Ovary (tissue), 7 donors: ENCODE measurements at regions not wholly inside any gene's neighbourhood (a gene's known extent, or its start where the extent isn't known, plus 50 kb on each side); places are given as distances from the start of the nearest gene placed in this dataset.

Experiments
- DNase-seq, 5 donors: peaks; one replicate each; pipeline ENCODE4 v3.0.0-alpha.2; 2019 to 2020
- H3K27ac ChIP-seq, 2 donors: fragments of 200-600 bp; one replicate each; pipeline versions ENCODE4 v1.5.1 to v1.8.0; 2019 to 2022
- H3K27me3 ChIP-seq: fragments of 200-600 bp; one replicate; pipeline ENCODE4 v1.8.0; 2022
- H3K36me3 ChIP-seq: fragments of 200-600 bp; sonication (generic); one replicate; pipeline ENCODE4 v1.5.1; 2019
- H3K4me1 ChIP-seq: one replicate; pipeline ENCODE4 v1.8.1; 2013; ENCODE audit warnings: mild to moderate bottlenecking, moderate library complexity; ENCODE audit not compliant: insufficient read depth
- H3K4me3 ChIP-seq: fragments of 200-600 bp; sonication (generic); one replicate; pipeline ENCODE4 v1.5.1; 2017
- H3K9me3 ChIP-seq, 2 donors: fragments of 200-600 bp in 1 of 2; sonication (generic) in 1 of 2; one replicate each; pipeline versions ENCODE4 v1.5.1 to v1.8.1; 2013 to 2019; ENCODE audit warnings: mild to moderate bottlenecking in 1 of 2, moderate library complexity in 1 of 2
- CTCF ChIP-seq, 3 donors: fragments of 450-650 bp in 2 of 3; fragments of 200-600 bp in 1 of 3; IDR thresholded peaks; one replicate each; pipeline versions ENCODE4 v1.5.1 to v1.8.0; 2016 to 2022; ENCODE audit warnings: antibody characterized with exemption in 3 of 3, mild to moderate bottlenecking in 1 of 3
- EP300 ChIP-seq: sonication (generic); formaldehyde crosslinking; IDR thresholded peaks from one replicate; pipeline ENCODE4 v1.6.1; 2017; ENCODE audit warnings: antibody characterized with exemption
- POLR2A ChIP-seq: fragments of 450-650 bp; IDR thresholded peaks from one replicate; pipeline ENCODE4 v1.6.1; 2017; ENCODE audit warnings: antibody characterized with exemption, mild to moderate bottlenecking, moderate library complexity
- WGBS, 3 donors: extraction: QIAGEN DNeasy Blood & Tissue Kit in 1 of 3; methylation state at CpG; one replicate each; pipeline versions ENCODE4 v1.1.5 to v1.1.7; 2013 to 2017; 5-methylcytosine and 5-hydroxymethylcytosine counted together
- intact Hi-C, 4 donors: fragments of 100-400 bp; cut with DNase I; formaldehyde crosslinking; loops; one replicate each; pipeline versions ENCODE4 v1.11.0 to v1.15.1; 2022 to 2023
- donor health status: DM: no; HTN: no; CAD: no; lungs with moderate emphysema.
- donor health status: DM: no; HTN: no; CAD: no.
- donor health status: Bipolar disorder and iron deficiency.
- donor health status: DM: no; HTN: no; CAD: no.
- donor health status: DM: yes; HTN: yes; CAD: no.

GRCh38 chr12:82187595-82187994, 170.6 kb downstream of the CCDC59 start:
- no peak for DNase-seq
- H3K36me3 ChIP-seq, result no peaks in the 10 kb centered on the region
- no peak overlapping the region for H3K4me3 ChIP-seq
- H3K27me3 ChIP-seq, result no peaks in the 10 kb centered on the region
- TF ChIP-seq CTCF (IDR thresholded peaks at IDR 0.05) (no peak), EP300 (no peak), POLR2A (no peak)
- H3K9me3 ChIP-seq, result no peaks in the 10 kb centered on the region
- H3K4me1 ChIP-seq, result no peaks in the 10 kb centered on the region
- intact Hi-C loops, result no loop called here
- no peak overlapping the region for H3K27ac ChIP-seq
- WGBS, 3 donors, result 92 to 94% (median 94%) methylated on average over 2 of the region's 2 CpGs

- Histone ChIP-seq H3K4me1 (no peaks in the 10 kb centered on the region), H3K4me3 (no peak overlapping the region), H3K27ac (no peak overlapping the region), H3K36me3 (no peaks in the 10 kb centered on the region), H3K27me3 (no peaks in the 10 kb centered on the region), H3K9me3 (no peaks in the 10 kb centered on the region)
- no peak for DNase-seq
- intact Hi-C loops, result no loop called here
- no peak for TF ChIP-seq POLR2A
- TF ChIP-seq CTCF (IDR thresholded peaks at IDR 0.05), result no peak
- TF ChIP-seq EP300, result no peak
Observed at GRCh38 chr12:82187011-82187410, 171.2 kb downstream of the CCDC59 start.

- Histone ChIP-seq H3K27me3 (no peaks in the 10 kb centered on the region), H3K9me3 (no peaks in the 10 kb centered on the region), H3K27ac (no peak overlapping the region), H3K4me3 (no peak overlapping the region), H3K36me3 (no peaks in the 10 kb centered on the region), H3K4me1 (no peaks in the 10 kb centered on the region)
- intact Hi-C loops, result no loop called here
- TF ChIP-seq POLR2A (no peak), EP300 (no peak), CTCF (IDR thresholded peaks at IDR 0.05) (no peak)
- DNase-seq, result no peak
- 88 to 92% (median 90%) methylated on average over 6 of the region's 6 CpGs for WGBS, 3 donors
Observed at GRCh38 chr12:82186282-82186681, 171.9 kb downstream of the CCDC59 start.

GRCh38 chr12:82184844-82185243, 173.3 kb downstream of the CCDC59 start:
- H3K9me3 ChIP-seq, result no peaks in the 10 kb centered on the region
- no peaks in the 10 kb centered on the region for H3K4me1 ChIP-seq
- no peaks in the 10 kb centered on the region for H3K27me3 ChIP-seq
- WGBS, 3 donors, result 70 to 75% (median 74%) methylated on average over 1 of the region's 1 CpG
- H3K27ac ChIP-seq, result no peak overlapping the region
- H3K36me3 ChIP-seq, result no peaks in the 10 kb centered on the region
- no peak for DNase-seq
- intact Hi-C loops, result no loop called here
- no peak for TF ChIP-seq CTCF (IDR thresholded peaks at IDR 0.05)
- no peak for TF ChIP-seq POLR2A
- no peak for TF ChIP-seq EP300
- H3K4me3 ChIP-seq, result no peak overlapping the region
